B cell (primary cell): ENCODE measurements at regions not wholly inside any gene's neighbourhood (a gene's known extent, or its start where the extent isn't known, plus 50 kb on each side); places are given as distances from the start of the nearest gene placed in this dataset.

ENCODE experiments used
- CTCF ChIP-seq: fragments of 200-600 bp; IDR thresholded peaks from one replicate; pipeline ENCODE4 v1.8.0; 2022; ENCODE audit warnings: antibody characterized with exemption, mild to moderate bottlenecking
- EZH2 ChIP-seq: IDR thresholded peaks from 2 replicates; pipeline ENCODE4 v1.6.1; 2012; ENCODE audit warnings: borderline replicate concordance, low read depth, mild to moderate bottlenecking, moderate library complexity, low read length; ENCODE audit not compliant: insufficient read depth, poor library complexity, severe bottlenecking

- TF ChIP-seq CTCF (no peak), EZH2 (no peak)
Measured at GRCh38 chr1:186568221-186568620, 107.3 kb upstream of the PDC start.
